Transverse colon (tissue), 4 donors: ENCODE measurements at regions not wholly inside any gene's neighbourhood (a gene's known extent, or its start where the extent isn't known, plus 50 kb on each side); places are given as distances from the start of the nearest gene placed in this dataset.

Experiments used
- DNase-seq: peaks from one replicate; pipeline ENCODE4 v3.0.0-alpha.2; 2019
- H3K27ac ChIP-seq, 4 donors: fragments of 200-600 bp; sonication (generic); 2 replicates each; pipeline ENCODE4 v1.5.1; 2016 to 2018; ENCODE audit warnings: inconsistent platforms in 4 of 4
- H3K27me3 ChIP-seq: fragments of 200-600 bp; sonication (generic); 2 replicates; pipeline ENCODE4 v1.5.1; 2017; ENCODE audit warnings: inconsistent platforms
- H3K36me3 ChIP-seq, 4 donors: fragments of 200-600 bp; sonication (generic); 2 replicates each; pipeline ENCODE4 v1.5.1; 2017 to 2019; ENCODE audit warnings: inconsistent platforms in 4 of 4
- H3K4me1 ChIP-seq, 4 donors: fragments of 200-600 bp; sonication (generic); 2 replicates each; pipeline ENCODE4 v1.5.1; 2017 to 2020; ENCODE audit warnings: inconsistent platforms in 4 of 4
- H3K4me3 ChIP-seq, 4 donors: fragments of 200-600 bp; sonication (generic); 1 replicate in 1 of 4; 2 replicates in 3 of 4; pipeline versions ENCODE4 v1.5.1 to v1.6.1; 2017 to 2019; ENCODE audit warnings: inconsistent platforms in 4 of 4
- H3K9me3 ChIP-seq, 2 donors: fragments of 200-600 bp; sonication (generic); 2 replicates each; pipeline ENCODE4 v1.5.1; 2017 to 2019; ENCODE audit warnings: inconsistent platforms in 2 of 2
- EP300 ChIP-seq: sonication (generic); formaldehyde crosslinking; IDR thresholded peaks from one replicate; pipeline ENCODE4 v1.6.1; 2017; ENCODE audit warnings: antibody characterized with exemption, low read depth
- POLR2A ChIP-seq: fragments of 450-650 bp; IDR thresholded peaks from one replicate; pipeline ENCODE4 v1.6.1; 2016; ENCODE audit warnings: antibody characterized with exemption, mild to moderate bottlenecking, moderate library complexity
- POLR2AphosphoS5 ChIP-seq, 3 donors: sonication (generic); formaldehyde crosslinking; IDR thresholded peaks; one replicate each; pipeline ENCODE4 v1.6.1; 2016; ENCODE audit warnings: antibody characterized with exemption in 3 of 3
- WGBS, 2 donors: methylation state at CpG; one replicate each; pipeline ENCODE4 v1.1.5; 2018; ENCODE audit warnings: low coverage in 1 of 2; 5-methylcytosine and 5-hydroxymethylcytosine counted together
- in situ Hi-C, 4 donors: fragments of 200-750 bp; cut with MboI; loops; one replicate each; pipeline versions ENCODE4 v1.15.0 to v1.15.1; 2017; ENCODE audit warnings: low sequenced_read_pairs in 3 of 4, low pct_ligation_motif_present in 1 of 4, low pct_unique_long_range_greater_than_20kb in 1 of 4
- intact Hi-C: fragments of 100-400 bp; cut with DNase I; formaldehyde crosslinking; loops from one replicate; pipeline ENCODE4 v1.15.1; 2023; ENCODE audit warnings: low total_unique reads
- TF ChIP-seq, protein P1 (sequence below), 5 experiments: fragments of 200-600 bp in 3 of 5; fragments of 450-650 bp in 2 of 5; sonication (generic) in 3 of 5; IDR thresholded peaks; 1 replicate in 2 of 5; 2 replicates in 3 of 5; pipeline ENCODE4 v1.5.1; 2016 to 2017; ENCODE audit warnings: antibody characterized with exemption in 5 of 5, inconsistent platforms in 3 of 5, mild to moderate bottlenecking in 2 of 5, moderate library complexity in 1 of 5

DNA sequence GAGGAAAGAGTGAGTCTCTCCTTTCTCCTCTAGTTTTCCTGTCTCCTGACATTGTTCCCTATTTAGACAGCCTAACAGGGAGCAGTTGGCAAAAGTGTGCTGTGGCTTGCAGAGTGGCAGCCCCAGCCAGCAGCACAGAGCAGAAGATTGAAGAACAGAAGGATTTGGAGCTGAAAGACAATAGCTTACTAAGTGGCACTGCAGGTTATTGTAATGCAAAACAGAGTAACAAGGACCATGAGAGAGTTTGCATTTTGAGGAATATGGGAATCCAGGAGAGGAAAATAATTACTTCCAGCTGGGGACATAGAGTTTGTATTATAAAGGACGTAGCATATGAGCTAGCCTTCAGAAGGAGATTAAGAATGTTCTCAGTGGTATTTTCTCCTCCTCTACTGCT is 342.4 kb downstream of the AKAIN1 start:
- 40 to 68% methylated on average over 1 of the region's 1 CpG for WGBS, 2 donors
- Histone ChIP-seq H3K4me3 (no peak overlapping the region), H3K9me3 (peaks cover 0 to 2% of the 10 kb centered on the region in 2 donors), H3K27ac (no peak overlapping the region), H3K27me3 (no peaks in the 10 kb centered on the region), H3K36me3 (no peaks in the 10 kb centered on the region), H3K4me1 (no peaks in the 10 kb centered on the region)
- TF ChIP-seq POLR2AphosphoS5 (IDR thresholded peaks at IDR 0.05): no peak
- DNase-seq: no peak
- intact Hi-C loops (no loop called here), in situ Hi-C loops (no loop called here)

DNA sequence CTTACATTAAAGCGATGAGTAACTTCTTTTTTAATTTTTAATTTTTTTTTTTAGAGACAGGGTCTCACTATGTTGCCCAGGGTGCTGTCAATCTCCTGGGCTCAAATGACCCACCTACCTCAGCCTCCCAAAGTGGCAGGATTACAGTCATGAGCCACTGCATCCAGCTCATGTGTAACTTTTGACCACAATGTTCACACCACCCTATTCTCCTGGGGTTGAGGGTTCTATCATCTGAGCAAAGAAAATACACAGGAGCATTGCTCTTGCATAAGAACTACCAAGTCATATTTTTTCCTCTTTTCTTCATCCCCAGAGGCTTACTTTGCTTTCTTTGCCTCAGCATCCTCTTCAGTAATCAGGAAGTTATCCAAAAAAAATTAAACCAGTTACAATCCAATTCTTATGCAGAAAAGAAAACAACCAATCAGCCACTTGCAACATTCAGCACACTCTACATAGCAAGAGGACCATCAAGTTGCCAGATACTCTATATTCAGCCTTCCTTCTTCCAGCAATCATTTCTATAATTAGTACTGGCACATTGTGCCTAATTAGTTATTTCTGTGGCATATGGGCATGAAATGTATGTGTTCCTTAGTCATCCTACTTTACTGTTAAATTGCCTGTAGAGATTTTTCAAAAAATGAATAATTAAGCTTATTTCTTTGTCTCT is 345.6 kb downstream of the AKAIN1 start:
- DNase-seq: no peak
- WGBS, 2 donors: 97 to 100% methylated on average over 1 of the region's 1 CpG
- H3K9me3 ChIP-seq: peaks cover 0 to 4% of the 10 kb centered on the region in 2 donors
- no peaks in the 10 kb centered on the region for H3K27me3 ChIP-seq
- no peaks in the 10 kb centered on the region for H3K4me1 ChIP-seq
- no peak overlapping the region for H3K27ac ChIP-seq
- H3K4me3 ChIP-seq: no peak overlapping the region
- intact Hi-C loops: no loop called here
- no peak for TF ChIP-seq EP300
- TF ChIP-seq, protein P1, sequence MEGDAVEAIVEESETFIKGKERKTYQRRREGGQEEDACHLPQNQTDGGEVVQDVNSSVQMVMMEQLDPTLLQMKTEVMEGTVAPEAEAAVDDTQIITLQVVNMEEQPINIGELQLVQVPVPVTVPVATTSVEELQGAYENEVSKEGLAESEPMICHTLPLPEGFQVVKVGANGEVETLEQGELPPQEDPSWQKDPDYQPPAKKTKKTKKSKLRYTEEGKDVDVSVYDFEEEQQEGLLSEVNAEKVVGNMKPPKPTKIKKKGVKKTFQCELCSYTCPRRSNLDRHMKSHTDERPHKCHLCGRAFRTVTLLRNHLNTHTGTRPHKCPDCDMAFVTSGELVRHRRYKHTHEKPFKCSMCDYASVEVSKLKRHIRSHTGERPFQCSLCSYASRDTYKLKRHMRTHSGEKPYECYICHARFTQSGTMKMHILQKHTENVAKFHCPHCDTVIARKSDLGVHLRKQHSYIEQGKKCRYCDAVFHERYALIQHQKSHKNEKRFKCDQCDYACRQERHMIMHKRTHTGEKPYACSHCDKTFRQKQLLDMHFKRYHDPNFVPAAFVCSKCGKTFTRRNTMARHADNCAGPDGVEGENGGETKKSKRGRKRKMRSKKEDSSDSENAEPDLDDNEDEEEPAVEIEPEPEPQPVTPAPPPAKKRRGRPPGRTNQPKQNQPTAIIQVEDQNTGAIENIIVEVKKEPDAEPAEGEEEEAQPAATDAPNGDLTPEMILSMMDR (IDR thresholded peaks at IDR 0.05): no peak
- TF ChIP-seq POLR2A: no peak
- TF ChIP-seq POLR2AphosphoS5 (IDR thresholded peaks at IDR 0.05): no peak
- H3K36me3 ChIP-seq: no peaks in the 10 kb centered on the region
- in situ Hi-C loops: no loop called here

DNA sequence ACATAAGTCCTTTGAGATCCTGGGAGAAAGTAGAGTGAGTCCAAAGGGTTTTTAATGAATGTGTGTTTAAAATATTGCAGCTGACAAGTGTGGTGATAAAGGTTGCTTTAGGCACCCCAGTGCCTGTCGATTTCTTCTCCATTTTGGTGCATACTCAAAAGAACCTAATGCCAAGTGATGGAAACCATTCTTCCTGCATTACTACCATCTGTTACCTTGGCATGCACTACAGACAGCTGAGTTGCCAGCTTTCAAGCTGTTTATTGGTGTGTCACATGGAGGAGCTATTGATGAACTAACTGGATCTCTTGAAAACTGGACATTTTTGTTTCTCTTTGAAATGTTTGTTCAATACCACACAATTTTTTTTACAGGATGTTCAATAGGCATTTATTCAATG is 350.0 kb downstream of the AKAIN1 start:
- Histone ChIP-seq H3K27ac (no peak overlapping the region), H3K9me3 (peaks cover 0 to 4% of the 10 kb centered on the region in 2 donors), H3K27me3 (no peaks in the 10 kb centered on the region), H3K36me3 (no peaks in the 10 kb centered on the region), H3K4me3 (no peak overlapping the region), H3K4me1 (no peaks in the 10 kb centered on the region)
- WGBS, 2 donors: 76 to 83% methylated on average over 1 of the region's 1 CpG
- no peak for DNase-seq
- in situ Hi-C loops: loop anchor here in 1 of 4 donors (10.0 kb wide), 1 partner anchor 58 kb away; no protein-coding TSS in a partner anchor
- no peak for TF ChIP-seq EP300
- no peak for TF ChIP-seq POLR2A
- no peak for TF ChIP-seq POLR2AphosphoS5 (IDR thresholded peaks at IDR 0.05)
- TF ChIP-seq, protein P1 (IDR thresholded peaks at IDR 0.05): no peak
- intact Hi-C loops: no loop called here

DNA sequence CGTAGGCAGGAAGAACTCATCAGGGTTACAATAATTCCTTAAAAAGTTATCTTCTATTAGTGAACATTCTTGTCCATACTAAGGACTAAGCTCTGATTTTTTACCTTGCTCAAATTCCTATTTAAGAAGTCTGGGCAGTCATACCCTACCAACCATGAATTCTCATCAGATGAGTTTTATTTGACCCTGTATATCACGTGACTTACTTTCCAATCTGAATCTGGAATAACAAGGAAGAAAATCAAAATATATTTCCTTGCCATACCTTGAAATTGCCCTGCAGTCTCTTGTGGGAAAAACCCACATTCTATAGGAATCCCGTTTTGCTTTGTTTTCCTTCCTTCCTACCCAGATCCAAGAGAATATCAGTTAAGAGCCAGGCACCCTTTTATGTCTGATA is 352.7 kb downstream of the AKAIN1 start:
- Histone ChIP-seq H3K4me1 (no peaks in the 10 kb centered on the region), H3K36me3 (no peaks in the 10 kb centered on the region), H3K9me3 (no peaks in the 10 kb centered on the region), H3K27me3 (no peaks in the 10 kb centered on the region), H3K4me3 (no peak overlapping the region), H3K27ac (no peak overlapping the region)
- no peak for DNase-seq
- WGBS, 2 donors: 10 to 52% methylated on average over 2 to 3 of the region's 3 CpGs
- no peak for TF ChIP-seq POLR2A
- no peak for TF ChIP-seq EP300
- TF ChIP-seq POLR2AphosphoS5 (IDR thresholded peaks at IDR 0.05): no peak
- TF ChIP-seq, protein P1 (IDR thresholded peaks at IDR 0.05): no peak
- intact Hi-C loops: no loop called here
- in situ Hi-C loops: loop anchor here in 1 of 4 donors (10.0 kb wide), 1 partner anchor 60 kb away; no protein-coding TSS in a partner anchor

DNA sequence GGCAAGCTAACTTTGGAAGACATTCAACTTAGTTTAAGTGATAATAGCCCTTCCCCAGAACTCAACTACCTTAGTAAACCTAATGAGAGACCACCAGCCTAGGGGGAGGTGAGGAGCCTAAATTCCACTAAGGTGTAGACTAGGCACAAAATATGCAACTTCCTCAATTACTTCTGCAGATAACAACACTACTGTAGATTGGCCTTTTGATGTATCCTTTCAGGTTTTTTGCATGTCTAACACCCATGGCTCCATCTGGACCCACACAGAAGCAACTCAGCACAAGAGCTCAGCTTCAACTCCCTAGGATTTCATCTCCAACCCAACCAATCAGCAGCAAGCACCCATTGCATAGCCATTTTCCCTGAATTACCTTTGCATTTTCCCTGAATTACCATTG is 353.3 kb downstream of the AKAIN1 start:
- Histone ChIP-seq H3K27me3 (no peaks in the 10 kb centered on the region), H3K9me3 (no peaks in the 10 kb centered on the region), H3K36me3 (no peaks in the 10 kb centered on the region), H3K4me3 (no peak overlapping the region), H3K4me1 (no peaks in the 10 kb centered on the region), H3K27ac (no peak overlapping the region)
- DNase-seq: no peak
- TF ChIP-seq, protein P1 (IDR thresholded peaks at IDR 0.05): no peak
- TF ChIP-seq POLR2A (no peak), EP300 (no peak), POLR2AphosphoS5 (IDR thresholded peaks at IDR 0.05) (no peak)
- intact Hi-C loops: no loop called here
- in situ Hi-C loops: loop anchor here in 1 of 4 donors (10.0 kb wide), 1 partner anchor 61 kb away; no protein-coding TSS in a partner anchor
